ENCODE measurements at regions not wholly inside any gene's neighbourhood (a gene's known extent, or its start where the extent isn't known, plus 50 kb on each side); places are given as distances from the start of the nearest gene placed in this dataset.

DNA sequence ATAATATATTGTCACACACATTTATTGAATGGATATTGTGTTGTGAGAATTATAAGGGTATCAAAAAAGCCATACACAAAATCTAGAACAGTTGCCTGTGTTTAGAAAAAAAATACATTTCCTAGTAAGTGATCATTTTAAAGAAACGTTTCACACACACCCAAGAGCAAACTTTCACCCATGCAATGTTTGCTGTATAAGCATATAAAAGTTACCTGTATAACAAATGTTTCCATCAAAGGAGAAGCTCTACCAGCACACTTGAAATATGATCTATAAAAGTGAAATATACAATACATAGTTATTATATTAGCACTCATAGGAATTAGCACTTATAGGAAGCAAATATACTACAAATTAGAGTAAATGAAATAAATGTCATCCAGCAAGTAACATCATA is 1098.1 kb downstream of the NCAM2 start:
- no peak for TF ChIP-seq CTCF (IDR thresholded peaks at IDR 0.05; ENCODE audit: low read depth, low read length)
- DNase-seq (ENCODE audit: low read depth, low spot score), result no peak
- no peak overlapping the region for H3K4me3 ChIP-seq (ENCODE audit: low read depth, low read length)
- in situ Hi-C loops (cut with HindIII; ENCODE audit: low sequenced_read_pairs), result no loop called here

DNA sequence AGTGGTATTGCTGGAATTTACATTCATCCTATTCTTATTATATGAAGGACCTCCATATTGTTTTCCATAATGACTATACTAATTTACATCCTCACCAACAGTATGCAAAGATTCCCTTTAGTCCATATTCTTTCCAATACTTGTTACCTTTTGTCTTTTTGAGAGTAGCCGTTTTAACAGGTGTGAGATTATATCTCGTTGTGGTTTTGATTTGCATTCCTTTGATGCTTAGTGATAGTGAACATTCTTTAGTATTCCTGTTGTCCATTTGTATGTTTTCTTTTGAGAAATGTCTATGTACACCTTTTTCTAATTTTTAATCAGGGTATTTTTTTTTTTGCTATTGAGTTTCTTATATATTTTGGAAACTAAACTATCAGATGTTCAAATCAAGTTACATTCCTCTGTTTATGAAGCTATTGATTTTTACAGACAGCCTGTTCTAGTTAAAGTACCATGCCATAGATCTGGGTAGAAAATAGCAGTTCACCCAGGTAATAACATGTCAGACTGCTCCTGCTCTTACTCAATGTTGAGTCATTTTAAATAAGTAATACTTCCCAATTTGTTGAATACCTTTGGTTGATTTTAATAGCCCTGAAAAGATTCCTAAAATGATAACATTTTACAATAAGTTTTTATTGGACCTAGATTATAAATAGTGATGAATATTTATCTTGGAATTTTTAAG is 1108.7 kb downstream of the NCAM2 start:
- no peak for DNase-seq (ENCODE audit: low read depth, low spot score)

GRCh38 chr21:22115746-22116145 is 1117.5 kb downstream of the NCAM2 start:
- no peak overlapping the region for H3K4me3 ChIP-seq (ENCODE audit: low read depth, low read length)
- in situ Hi-C loops (cut with HindIII; ENCODE audit: low sequenced_read_pairs), result no loop called here
- no peak for TF ChIP-seq CTCF (IDR thresholded peaks at IDR 0.05; ENCODE audit: low read depth, low read length)
- DNase-seq (ENCODE audit: low read depth, low spot score), result no peak

More for the DNA sequence above, 1108.7 kb downstream of the NCAM2 start:
- in situ Hi-C loops (cut with HindIII; ENCODE audit: low sequenced_read_pairs), result no loop called here
- H3K4me3 ChIP-seq (ENCODE audit: low read depth, low read length), result no peak overlapping the region
- TF ChIP-seq CTCF (IDR thresholded peaks at IDR 0.05; ENCODE audit: low read depth, low read length), result no peak

DNA sequence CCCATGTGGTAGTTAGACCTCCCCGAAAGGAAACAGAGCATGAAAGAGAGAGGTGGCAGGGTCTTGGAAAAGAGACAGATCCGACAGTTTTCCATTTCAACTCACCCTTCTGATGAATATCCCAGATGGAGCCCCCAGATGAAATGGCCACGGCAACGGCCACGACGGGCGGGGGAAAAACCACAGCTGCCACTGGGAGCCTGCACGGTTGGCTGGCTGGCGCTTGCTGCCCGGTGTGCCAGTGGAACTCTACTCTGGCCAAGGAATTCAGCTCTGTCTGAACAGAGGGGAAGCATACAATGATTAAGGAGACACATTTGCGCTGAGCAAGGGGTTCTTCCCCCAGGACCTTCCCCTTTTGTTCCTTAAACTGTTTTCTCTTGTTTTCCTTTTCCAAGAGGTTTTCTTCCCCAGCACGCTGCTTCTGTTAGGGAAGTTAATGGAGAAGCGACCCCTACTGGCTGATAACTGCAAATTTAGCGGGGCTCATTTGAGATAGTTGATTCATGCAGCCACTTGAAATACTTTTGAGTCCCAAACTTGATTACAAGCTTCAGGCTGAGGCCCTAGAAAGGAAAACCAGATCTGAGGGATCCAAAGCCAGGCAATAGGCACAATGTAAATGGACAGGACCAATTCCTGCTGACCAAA is 1122.5 kb downstream of the NCAM2 start:
- peak; percentile 36 for TF ChIP-seq CTCF (IDR thresholded peaks at IDR 0.05; ENCODE audit: low read depth, low read length)
- in situ Hi-C loops (cut with HindIII; ENCODE audit: low sequenced_read_pairs), result no loop called here
- peak; percentile 6 for DNase-seq (ENCODE audit: low read depth, low spot score)
- H3K4me3 ChIP-seq (ENCODE audit: low read depth, low read length), result no peak overlapping the region

- H3K4me3 ChIP-seq (ENCODE audit: low read depth, low read length), result no peak overlapping the region
- TF ChIP-seq CTCF (IDR thresholded peaks at IDR 0.05; ENCODE audit: low read depth, low read length), result no peak
- in situ Hi-C loops (cut with HindIII; ENCODE audit: low sequenced_read_pairs), result no loop called here
- no peak for DNase-seq (ENCODE audit: low read depth, low spot score)
Observed at GRCh38 chr21:22125581-22125980, 1127.4 kb downstream of the NCAM2 start.

GRCh38 chr21:22128671-22129070 is 1130.5 kb downstream of the NCAM2 start:
- no peak for TF ChIP-seq CTCF (IDR thresholded peaks at IDR 0.05; ENCODE audit: low read depth, low read length)
- no peak for DNase-seq (ENCODE audit: low read depth, low spot score)
- in situ Hi-C loops (cut with HindIII; ENCODE audit: low sequenced_read_pairs), result no loop called here
- no peak overlapping the region for H3K4me3 ChIP-seq (ENCODE audit: low read depth, low read length)
